ENCODE measurements at regions not wholly inside any gene's neighbourhood (a gene's known extent, or its start where the extent isn't known, plus 50 kb on each side); places are given as distances from the start of the nearest gene placed in this dataset.

DNA sequence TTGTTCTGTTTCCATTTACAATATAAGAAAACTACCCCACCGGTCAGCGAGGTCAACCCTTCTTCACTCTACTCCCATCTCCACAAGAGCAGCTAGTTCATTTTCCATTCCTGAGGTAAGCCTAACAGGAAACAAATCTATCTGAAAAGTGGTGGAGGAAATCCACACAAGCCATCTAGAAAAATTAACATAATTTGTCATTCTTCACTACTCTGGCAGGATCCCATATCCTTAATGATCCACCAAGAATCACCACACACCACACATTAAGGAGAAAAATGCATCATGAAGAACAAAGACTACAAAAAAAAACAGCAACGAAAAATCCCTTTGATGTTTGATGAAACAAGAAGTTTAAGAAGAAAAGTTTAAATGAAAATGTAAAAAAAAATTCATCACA lies 1771.0 kb downstream of the EFNA5 start:
- TF ChIP-seq, protein P1, sequence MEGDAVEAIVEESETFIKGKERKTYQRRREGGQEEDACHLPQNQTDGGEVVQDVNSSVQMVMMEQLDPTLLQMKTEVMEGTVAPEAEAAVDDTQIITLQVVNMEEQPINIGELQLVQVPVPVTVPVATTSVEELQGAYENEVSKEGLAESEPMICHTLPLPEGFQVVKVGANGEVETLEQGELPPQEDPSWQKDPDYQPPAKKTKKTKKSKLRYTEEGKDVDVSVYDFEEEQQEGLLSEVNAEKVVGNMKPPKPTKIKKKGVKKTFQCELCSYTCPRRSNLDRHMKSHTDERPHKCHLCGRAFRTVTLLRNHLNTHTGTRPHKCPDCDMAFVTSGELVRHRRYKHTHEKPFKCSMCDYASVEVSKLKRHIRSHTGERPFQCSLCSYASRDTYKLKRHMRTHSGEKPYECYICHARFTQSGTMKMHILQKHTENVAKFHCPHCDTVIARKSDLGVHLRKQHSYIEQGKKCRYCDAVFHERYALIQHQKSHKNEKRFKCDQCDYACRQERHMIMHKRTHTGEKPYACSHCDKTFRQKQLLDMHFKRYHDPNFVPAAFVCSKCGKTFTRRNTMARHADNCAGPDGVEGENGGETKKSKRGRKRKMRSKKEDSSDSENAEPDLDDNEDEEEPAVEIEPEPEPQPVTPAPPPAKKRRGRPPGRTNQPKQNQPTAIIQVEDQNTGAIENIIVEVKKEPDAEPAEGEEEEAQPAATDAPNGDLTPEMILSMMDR (conservative IDR thresholded peaks at IDR 0.05; ENCODE audit: low read length), result no peak
- no peak for DNase-seq (ENCODE audit: low read depth)
- H3K4me3 ChIP-seq (ENCODE audit: low read length), result no peak overlapping the region

DNA sequence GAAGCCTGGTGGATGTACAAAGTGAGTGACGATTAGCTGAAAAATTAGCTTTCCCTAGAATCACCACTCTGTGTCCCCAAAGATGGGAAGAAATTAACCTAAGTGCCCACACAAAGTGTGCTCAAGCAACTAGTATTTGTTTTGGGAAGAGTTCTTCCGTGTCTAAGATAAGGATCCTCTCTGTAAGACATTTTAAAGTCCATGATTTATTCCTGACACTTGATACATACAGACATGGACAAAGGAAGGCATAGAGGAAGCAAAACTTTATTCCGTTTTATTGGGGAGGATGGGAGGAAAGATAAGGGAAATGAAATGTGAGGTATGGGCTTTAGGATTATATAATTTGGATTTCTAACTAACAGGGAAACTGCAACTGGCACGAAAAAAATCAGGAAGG lies 1772.6 kb downstream of the EFNA5 start:
- no peak for DNase-seq (ENCODE audit: low read depth)
- TF ChIP-seq, protein P1 (conservative IDR thresholded peaks at IDR 0.05; ENCODE audit: low read length), result no peak
- H3K4me3 ChIP-seq (ENCODE audit: low read length), result no peak overlapping the region

DNA sequence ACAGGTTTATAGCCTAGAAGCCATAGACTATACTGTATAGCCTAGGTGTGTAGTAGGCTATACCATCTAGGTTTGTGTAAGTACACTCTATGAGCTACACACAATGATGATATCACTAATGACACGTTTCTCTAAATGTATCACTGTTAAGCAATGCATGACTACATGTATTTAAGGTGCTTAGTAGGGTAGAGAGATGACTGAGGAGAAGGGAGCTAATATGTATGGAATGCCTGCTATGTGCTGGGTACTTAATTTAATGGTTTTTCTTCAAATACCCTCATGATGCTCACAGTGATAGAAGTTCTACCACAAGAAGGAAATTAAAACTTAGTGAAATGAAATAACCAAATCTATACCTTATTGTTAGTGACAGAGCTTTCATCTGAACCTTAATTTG lies 1785.5 kb downstream of the EFNA5 start:
- TF ChIP-seq, protein P1 (conservative IDR thresholded peaks at IDR 0.05; ENCODE audit: low read length), result no peak
- DNase-seq (ENCODE audit: low read depth), result no peak
- no peak overlapping the region for H3K4me3 ChIP-seq (ENCODE audit: low read length)

DNA sequence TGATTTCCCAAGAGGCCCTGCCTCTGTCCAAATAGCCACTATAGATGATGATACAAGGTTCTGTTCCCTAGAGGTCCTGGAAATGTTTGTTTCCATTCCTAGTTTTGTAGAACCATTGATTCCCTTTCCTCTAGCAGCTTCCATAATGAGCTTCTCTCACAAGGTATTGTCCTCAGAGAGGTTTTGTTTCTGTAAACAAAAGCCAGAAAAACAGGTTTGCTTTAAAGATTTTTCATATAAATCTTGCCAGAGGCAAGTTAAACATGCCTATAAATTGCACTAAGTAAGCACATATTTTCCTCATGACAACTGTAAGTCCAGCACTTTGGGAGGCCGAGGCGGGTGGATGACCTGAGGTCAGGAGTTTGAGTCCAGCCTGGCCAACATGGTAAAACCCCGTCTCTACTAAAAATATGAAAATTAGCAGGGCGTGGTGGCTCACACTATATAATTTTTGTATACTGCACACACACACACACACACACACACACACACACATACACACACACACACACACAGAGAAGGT lies 1787.7 kb downstream of the EFNA5 start:
- H3K4me3 ChIP-seq (ENCODE audit: low read length), result no peak overlapping the region
- DNase-seq (ENCODE audit: low read depth), result no peak
- TF ChIP-seq, protein P1 (conservative IDR thresholded peaks at IDR 0.05; ENCODE audit: low read length), result no peak

DNA sequence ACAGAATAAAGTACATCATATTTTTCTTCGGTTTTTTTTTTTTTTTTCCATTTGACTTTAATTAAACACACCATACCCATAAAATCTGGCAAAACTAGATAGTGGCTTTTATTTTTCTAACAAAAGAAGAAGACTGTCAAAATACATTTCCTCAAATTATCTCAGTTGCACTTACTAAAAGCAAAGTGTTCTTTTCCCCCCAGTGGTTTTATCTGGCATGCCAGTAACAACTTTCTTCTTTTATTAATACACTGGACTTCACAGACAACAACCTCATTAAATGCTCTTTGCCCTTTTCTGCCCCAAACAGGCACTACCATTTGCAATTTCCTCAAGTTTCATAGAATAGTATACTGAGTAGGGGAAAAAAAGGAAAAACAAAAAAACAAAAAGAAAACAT lies 1792.3 kb downstream of the EFNA5 start:
- H3K4me3 ChIP-seq (ENCODE audit: low read length), result no peak overlapping the region
- no peak for DNase-seq (ENCODE audit: low read depth)
- TF ChIP-seq, protein P1 (conservative IDR thresholded peaks at IDR 0.05; ENCODE audit: low read length), result no peak

DNA sequence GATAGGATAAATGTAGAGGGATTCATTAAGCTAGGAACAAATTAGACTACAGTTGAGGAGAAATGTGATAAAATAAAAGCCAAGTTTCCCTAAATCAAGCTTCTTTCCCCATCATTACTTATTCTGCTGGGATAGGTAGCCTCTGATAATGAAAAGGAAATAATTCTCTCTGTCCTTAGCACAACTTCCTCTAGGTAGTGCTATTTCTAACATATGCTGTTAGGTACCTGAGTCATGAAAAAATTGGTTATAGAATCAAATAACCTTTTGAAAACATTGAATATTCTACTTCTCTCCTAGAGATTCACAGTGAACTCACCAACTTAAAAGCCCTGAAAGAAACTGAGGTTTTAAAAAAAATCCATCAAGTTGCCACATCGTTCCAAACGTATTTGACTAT lies 1793.1 kb downstream of the EFNA5 start:
- H3K4me3 ChIP-seq (ENCODE audit: low read length), result no peak overlapping the region
- TF ChIP-seq, protein P1 (conservative IDR thresholded peaks at IDR 0.05; ENCODE audit: low read length), result no peak; the same call in 1 of the 2 replicates
- no peak for DNase-seq (ENCODE audit: low read depth)

DNA sequence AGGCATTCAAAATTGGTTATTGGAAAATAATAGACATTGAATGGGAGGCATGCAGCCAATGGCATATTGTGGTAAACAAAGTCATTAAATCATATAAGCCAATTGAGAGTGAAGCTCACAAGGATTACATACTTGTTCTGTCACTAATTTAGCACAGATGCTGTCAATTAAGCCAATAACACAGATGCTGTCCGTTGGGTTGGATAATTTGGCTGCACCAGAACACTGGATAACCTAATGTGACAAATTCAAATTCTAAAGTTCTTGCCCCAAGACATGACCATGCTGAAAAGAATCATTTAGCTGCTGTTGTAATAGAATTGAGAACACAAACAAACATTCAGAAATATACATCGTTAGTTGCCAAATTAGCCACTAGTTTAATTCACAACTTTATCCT lies 1796.4 kb downstream of the EFNA5 start:
- H3K4me3 ChIP-seq (ENCODE audit: low read length), result no peak overlapping the region
- TF ChIP-seq, protein P1 (conservative IDR thresholded peaks at IDR 0.05; ENCODE audit: low read length), result no peak
- DNase-seq (ENCODE audit: low read depth), result no peak
